ENCODE measurements at regions not wholly inside any gene's neighbourhood (a gene's known extent, or its start where the extent isn't known, plus 50 kb on each side); places are given as distances from the start of the nearest gene placed in this dataset.

DNA sequence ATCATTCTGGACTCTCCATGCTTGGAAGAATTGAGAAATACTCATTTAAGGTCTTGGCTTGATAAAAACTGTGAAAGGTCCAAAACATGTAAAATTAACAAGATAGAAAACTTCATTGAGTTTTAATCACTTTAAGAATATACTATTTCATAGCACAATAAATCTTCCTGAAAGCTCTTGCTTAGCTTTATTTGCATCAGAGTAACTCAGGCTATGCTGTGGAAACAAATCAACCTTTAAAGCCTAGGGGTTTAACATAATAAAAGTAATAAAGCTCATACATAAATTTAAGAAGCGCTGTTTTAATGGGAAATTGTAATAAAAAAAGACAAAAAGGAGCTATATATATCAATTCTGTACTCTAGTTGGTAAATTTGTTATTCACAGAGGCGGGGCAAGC, 77.2 kb upstream of the PTCHD4 start:
- TF ChIP-seq, protein P1, sequence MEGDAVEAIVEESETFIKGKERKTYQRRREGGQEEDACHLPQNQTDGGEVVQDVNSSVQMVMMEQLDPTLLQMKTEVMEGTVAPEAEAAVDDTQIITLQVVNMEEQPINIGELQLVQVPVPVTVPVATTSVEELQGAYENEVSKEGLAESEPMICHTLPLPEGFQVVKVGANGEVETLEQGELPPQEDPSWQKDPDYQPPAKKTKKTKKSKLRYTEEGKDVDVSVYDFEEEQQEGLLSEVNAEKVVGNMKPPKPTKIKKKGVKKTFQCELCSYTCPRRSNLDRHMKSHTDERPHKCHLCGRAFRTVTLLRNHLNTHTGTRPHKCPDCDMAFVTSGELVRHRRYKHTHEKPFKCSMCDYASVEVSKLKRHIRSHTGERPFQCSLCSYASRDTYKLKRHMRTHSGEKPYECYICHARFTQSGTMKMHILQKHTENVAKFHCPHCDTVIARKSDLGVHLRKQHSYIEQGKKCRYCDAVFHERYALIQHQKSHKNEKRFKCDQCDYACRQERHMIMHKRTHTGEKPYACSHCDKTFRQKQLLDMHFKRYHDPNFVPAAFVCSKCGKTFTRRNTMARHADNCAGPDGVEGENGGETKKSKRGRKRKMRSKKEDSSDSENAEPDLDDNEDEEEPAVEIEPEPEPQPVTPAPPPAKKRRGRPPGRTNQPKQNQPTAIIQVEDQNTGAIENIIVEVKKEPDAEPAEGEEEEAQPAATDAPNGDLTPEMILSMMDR (IDR thresholded peaks at IDR 0.05; ENCODE audit: insufficient read depth, low read length) = no peak
- TF ChIP-seq POLR2AphosphoS5 (IDR thresholded peaks at IDR 0.05; ENCODE audit: low read depth) (no peak), GABPA (IDR thresholded peaks at IDR 0.05; ENCODE audit: low read depth) (no peak)
